AG09309 (cell line): ENCODE measurements at regions not wholly inside any gene's neighbourhood (a gene's known extent, or its start where the extent isn't known, plus 50 kb on each side); places are given as distances from the start of the nearest gene placed in this dataset.

ENCODE experiments used
- DNase-seq: peaks from one replicate; pipeline ENCODE4 v3.0.0-alpha.2; 2010; ENCODE audit warnings: low read depth
- H3K4me3 ChIP-seq: 2 replicates; pipeline ENCODE4 v1.5.1; 2011; ENCODE audit warnings: mild to moderate bottlenecking, low read depth, low read length, moderate library complexity; ENCODE audit not compliant: control insufficient read depth
- CTCF ChIP-seq: IDR thresholded peaks from 2 replicates; pipeline ENCODE4 v1.5.1; 2011; ENCODE audit warnings: mild to moderate bottlenecking, low read depth, low read length, inconsistent platforms; ENCODE audit not compliant: insufficient read depth, control insufficient read depth; ENCODE audit errors: missing control alignments

- TF ChIP-seq CTCF, result no peak
- no peak overlapping the region for H3K4me3 ChIP-seq
Measured at GRCh38 chr4:28082686-28083390, 1222.2 kb downstream of the STIM2 start.

DNA sequence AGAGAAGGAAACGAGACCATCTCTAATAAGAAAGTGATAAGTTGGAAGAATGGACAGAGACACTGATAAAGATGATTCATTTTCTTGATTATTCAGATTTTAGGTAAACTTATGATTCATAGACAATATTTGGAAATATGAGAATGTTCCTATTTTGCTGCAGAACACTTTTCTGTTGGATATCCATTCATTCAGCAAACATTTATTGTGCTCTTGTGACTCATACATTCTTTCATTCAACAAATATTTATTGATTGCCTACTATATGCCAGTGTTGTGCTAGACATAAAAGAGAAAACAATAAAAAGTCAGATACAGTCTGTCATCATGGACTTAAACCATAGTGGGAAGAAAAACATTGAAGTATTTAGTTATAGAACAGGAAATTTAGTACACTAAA lies 1232.0 kb downstream of the STIM2 start:
- H3K4me3 ChIP-seq, result no peak overlapping the region
- no peak for TF ChIP-seq CTCF
- DNase-seq, result no peak

More at GRCh38 chr4:28082686-28083390, 1222.2 kb downstream of the STIM2 start:
- peak; percentile 14 for DNase-seq

GRCh38 chr4:28093071-28093470 lies 1232.4 kb downstream of the STIM2 start:
- DNase-seq, result no peak
- no peak for TF ChIP-seq CTCF

DNA sequence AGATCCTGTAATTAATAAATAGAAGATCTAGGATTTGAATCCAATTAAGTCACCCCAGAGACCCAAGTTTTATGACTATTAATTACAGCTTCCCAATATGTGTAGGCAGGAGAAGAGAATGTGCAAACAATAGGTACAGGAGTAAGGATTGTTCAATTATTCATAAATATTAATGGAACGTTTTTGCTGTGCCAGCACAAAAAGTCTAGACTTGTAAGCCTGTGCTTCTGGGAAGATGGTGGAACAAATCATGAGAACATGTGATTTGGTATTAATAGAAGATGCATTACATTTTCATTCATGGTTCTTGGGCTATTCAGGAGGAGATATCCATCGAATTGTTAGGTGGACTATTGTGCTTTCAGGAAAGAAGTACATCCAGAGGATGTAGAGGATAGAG lies 1240.9 kb downstream of the STIM2 start:
- H3K4me3 ChIP-seq, result no peak overlapping the region
- DNase-seq, result no peak
- no peak for TF ChIP-seq CTCF

More at GRCh38 chr4:28093071-28093470, 1232.4 kb downstream of the STIM2 start:
- no peak overlapping the region for H3K4me3 ChIP-seq

DNA sequence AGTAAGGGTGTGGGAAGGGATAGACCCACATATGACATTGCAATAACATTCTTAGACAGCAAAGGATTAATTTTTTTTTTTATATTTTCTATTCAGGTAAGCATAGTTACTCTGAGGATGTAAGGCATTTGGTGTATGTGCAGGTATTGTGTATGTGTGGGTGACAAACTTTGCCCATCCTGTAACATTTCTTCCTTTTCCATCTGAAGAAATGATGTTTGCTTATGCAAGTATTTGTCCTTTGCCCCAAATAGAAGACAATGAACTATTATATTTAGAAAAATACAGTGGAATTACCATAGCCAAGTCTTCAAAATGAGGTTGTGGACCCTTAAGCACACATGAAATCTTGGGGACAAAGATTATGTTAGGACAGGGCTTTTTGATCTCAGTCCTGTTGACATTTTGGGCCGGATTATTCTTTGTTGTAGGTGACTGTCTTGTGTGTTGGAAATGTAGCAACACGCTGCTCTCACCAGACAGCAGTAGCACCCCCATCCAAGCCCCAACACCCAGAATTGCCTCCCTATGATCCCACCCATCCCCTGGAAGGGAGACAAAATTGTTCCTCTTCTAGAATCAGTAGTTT lies 1244.7 kb downstream of the STIM2 start:
- no peak for DNase-seq
- TF ChIP-seq CTCF, result no peak

GRCh38 chr4:28106155-28106554 lies 1245.5 kb downstream of the STIM2 start:
- TF ChIP-seq CTCF, result no peak
- no peak for DNase-seq
- H3K4me3 ChIP-seq, result no peak overlapping the region

More for the DNA sequence above, 1244.7 kb downstream of the STIM2 start:
- H3K4me3 ChIP-seq, result no peak overlapping the region
